ENCODE measurements at regions not wholly inside any gene's neighbourhood (a gene's known extent, or its start where the extent isn't known, plus 50 kb on each side); places are given as distances from the start of the nearest gene placed in this dataset.

DNA sequence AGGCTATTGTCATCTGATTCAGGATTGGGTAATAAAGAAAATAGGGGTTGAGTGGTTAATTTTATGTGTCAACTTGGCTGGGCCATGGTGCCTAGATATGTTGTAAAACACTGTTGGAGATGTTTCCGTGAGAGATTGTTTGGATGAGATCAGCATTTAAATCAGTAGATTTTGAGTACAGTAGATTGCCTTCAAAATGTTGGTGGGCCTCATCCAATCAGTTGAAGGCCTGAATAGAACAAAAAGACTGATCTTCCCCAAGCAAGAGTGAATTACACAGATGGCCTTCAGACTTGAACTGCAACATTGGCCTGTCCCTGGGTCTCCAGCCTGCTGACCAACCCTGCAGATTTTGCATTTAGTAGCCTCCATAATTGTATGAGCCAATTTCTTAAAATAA, 401.3 kb upstream of the KIF2A start:
- Mint-ChIP-seq H3K27me3 (no peaks in the 10 kb centered on the region), H3K4me3 (no peak overlapping the region), H3K36me3 (no peaks in the 10 kb centered on the region), H3K4me1 (ENCODE audit: low read depth in 2 of 2) (no peaks in the 10 kb centered on the region), H3K9me3 (no peaks in the 10 kb centered on the region), H3K27ac (no peak overlapping the region)
- DNase-seq (ENCODE audit: low spot score) (no peak), ATAC-seq (peak in 1 of 2 donors; percentile 31)

DNA sequence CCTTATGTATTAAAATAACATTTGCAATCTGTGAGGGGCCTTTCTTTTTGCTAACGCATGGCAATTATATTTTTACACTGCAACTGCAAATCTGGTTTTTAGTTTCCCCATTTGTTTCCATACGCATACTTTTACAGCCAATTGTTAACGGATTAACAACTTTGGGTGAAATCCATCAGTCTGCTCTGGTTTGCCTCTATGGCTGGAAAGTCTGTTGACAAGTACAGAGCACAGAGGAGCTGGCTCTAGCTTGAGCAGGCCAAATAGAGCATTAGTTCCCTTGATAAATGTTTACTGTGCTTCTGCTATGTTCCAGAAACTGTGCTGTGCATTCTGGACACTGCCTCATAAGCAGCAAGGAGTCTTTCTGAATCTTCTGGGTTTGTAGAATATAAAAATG, 400.4 kb upstream of the KIF2A start:
- DNase-seq (ENCODE audit: low spot score) = no peak
- H3K27me3 Mint-ChIP-seq = no peaks in the 10 kb centered on the region
- no peak for ATAC-seq
- no peaks in the 10 kb centered on the region for H3K36me3 Mint-ChIP-seq
- no peak overlapping the region for H3K27ac Mint-ChIP-seq
- no peaks in the 10 kb centered on the region for H3K9me3 Mint-ChIP-seq
- no peak overlapping the region for H3K4me3 Mint-ChIP-seq
- H3K4me1 Mint-ChIP-seq (ENCODE audit: low read depth in 2 of 2) = no peaks in the 10 kb centered on the region

DNA sequence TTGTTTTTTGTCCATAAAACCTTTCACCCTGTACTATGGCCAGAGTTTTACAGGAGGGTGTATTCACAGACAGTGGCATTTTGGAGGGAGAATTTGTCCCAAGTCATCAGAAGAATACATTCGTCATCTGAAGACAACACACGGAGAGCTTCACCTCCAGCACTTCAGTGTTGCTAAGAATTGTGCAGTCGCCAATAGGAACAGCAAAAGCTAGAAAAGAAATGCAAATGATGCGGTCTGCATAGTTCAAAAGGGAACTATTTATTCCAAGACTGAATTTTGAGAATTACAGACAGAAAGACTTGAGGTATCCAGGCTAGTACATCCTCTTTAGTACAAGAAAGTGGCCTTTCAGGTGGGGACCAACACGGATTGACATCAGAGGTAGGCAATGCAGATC, 399.2 kb upstream of the KIF2A start:
- Mint-ChIP-seq H3K4me1 (ENCODE audit: low read depth in 2 of 2) (no peaks in the 10 kb centered on the region), H3K27ac (no peak overlapping the region), H3K9me3 (peaks cover 3% of the 10 kb centered on the region), H3K27me3 (no peaks in the 10 kb centered on the region), H3K36me3 (no peaks in the 10 kb centered on the region), H3K4me3 (no peak overlapping the region)
- ATAC-seq (no peak), DNase-seq (ENCODE audit: low spot score) (no peak)

DNA sequence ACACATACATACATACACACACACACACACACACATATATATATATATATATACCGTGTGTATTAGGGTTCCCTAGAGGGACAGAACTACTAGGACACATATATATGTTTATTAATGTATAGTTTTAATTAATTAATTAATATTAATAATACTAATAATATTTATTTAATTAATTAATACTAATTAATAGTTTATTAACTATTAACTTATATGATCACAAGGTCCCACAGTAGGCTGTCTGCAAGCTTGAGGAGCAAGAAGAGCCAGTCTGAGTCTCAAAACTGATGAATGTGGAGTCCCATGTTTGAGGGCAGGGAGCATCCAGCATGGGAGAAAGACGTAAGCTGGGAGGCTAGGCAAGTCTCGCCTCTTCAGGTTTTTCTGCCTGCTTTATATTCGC, 398.0 kb upstream of the KIF2A start:
- no peak for ATAC-seq
- H3K27ac Mint-ChIP-seq = no peak overlapping the region
- DNase-seq (ENCODE audit: low spot score) = no peak
- no peaks in the 10 kb centered on the region for H3K27me3 Mint-ChIP-seq
- no peaks in the 10 kb centered on the region for H3K4me1 Mint-ChIP-seq (ENCODE audit: low read depth in 2 of 2)
- H3K36me3 Mint-ChIP-seq = no peaks in the 10 kb centered on the region
- peaks cover 3% of the 10 kb centered on the region for H3K9me3 Mint-ChIP-seq
- no peak overlapping the region for H3K4me3 Mint-ChIP-seq

DNA sequence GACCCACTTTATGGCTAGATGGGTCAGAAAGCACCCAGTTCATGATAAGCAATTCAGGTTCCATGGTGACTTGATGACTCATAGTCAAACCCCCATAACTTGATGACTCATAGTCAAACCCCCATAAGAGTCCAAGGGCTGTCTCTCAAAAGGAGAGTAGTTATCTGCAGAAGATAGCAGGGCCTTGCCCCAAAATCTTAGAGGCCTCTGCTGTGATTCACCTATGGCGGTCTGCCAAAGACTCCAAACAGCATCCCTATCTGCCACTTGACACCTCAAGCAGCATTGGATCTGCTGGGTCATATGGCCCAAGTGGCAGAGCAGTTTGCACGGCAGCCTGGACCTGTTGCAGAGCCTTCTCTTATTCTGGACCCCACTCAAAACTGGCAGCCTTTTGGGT, 395.2 kb upstream of the KIF2A start:
- no peaks in the 10 kb centered on the region for H3K27me3 Mint-ChIP-seq
- peaks cover 3% of the 10 kb centered on the region for H3K9me3 Mint-ChIP-seq
- H3K4me1 Mint-ChIP-seq (ENCODE audit: low read depth in 2 of 2) = no peaks in the 10 kb centered on the region
- no peak for DNase-seq (ENCODE audit: low spot score)
- H3K27ac Mint-ChIP-seq = no peak overlapping the region
- no peak overlapping the region for H3K4me3 Mint-ChIP-seq
- H3K36me3 Mint-ChIP-seq = no peaks in the 10 kb centered on the region
- no peak for ATAC-seq

DNA sequence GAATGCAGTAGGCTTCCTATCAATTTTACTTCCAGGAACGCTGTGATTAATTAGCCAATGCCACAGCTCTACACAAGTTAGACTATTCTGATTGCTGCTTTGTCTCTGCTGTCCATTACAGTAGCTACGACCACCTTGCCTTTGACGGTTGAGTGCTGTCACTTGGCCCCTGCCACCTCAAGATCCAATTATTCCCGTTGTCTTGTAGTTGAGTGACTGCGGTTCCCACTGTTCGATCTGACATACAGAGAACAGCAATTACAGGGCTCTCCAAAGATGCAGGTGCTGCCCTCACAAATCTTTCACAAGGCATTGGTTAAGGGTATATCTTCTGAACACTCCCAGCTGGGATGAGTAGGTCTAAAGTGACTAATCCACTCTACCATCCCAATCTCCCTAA, 393.4 kb upstream of the KIF2A start:
- no peak overlapping the region for H3K27ac Mint-ChIP-seq
- no peaks in the 10 kb centered on the region for H3K4me1 Mint-ChIP-seq (ENCODE audit: low read depth in 2 of 2)
- DNase-seq (ENCODE audit: low spot score) (no peak), ATAC-seq (no peak)
- no peak overlapping the region for H3K4me3 Mint-ChIP-seq
- no peaks in the 10 kb centered on the region for H3K36me3 Mint-ChIP-seq
- H3K27me3 Mint-ChIP-seq = no peaks in the 10 kb centered on the region
- H3K9me3 Mint-ChIP-seq = peaks cover 3% of the 10 kb centered on the region

DNA sequence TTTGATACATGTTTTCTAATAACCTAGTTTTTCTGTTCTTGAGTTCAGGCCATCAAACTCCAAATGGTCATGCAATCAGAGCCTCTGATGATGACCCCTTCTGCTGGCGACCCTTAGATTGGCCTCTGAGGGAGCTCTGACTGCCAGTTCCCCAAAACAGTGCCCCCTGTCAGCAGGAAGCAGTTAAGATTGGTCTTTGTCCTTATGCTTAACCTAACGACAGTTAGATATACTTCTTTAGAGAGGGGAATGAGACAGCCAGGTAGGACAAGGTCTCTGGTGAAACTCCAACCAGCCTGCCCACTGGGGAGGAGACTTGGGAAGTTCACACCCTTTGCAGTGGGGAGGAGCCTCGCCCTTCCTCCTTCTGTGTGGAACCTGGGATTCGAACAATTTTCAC, 390.4 kb upstream of the KIF2A start:
- DNase-seq (ENCODE audit: low spot score) (no peak), ATAC-seq (no peak)
- H3K36me3 Mint-ChIP-seq = no peaks in the 10 kb centered on the region
- H3K27ac Mint-ChIP-seq = no peak overlapping the region
- no peaks in the 10 kb centered on the region for H3K27me3 Mint-ChIP-seq
- H3K4me1 Mint-ChIP-seq (ENCODE audit: low read depth in 2 of 2) = no peaks in the 10 kb centered on the region
- no peak overlapping the region for H3K4me3 Mint-ChIP-seq
- peaks cover 3% of the 10 kb centered on the region for H3K9me3 Mint-ChIP-seq

DNA sequence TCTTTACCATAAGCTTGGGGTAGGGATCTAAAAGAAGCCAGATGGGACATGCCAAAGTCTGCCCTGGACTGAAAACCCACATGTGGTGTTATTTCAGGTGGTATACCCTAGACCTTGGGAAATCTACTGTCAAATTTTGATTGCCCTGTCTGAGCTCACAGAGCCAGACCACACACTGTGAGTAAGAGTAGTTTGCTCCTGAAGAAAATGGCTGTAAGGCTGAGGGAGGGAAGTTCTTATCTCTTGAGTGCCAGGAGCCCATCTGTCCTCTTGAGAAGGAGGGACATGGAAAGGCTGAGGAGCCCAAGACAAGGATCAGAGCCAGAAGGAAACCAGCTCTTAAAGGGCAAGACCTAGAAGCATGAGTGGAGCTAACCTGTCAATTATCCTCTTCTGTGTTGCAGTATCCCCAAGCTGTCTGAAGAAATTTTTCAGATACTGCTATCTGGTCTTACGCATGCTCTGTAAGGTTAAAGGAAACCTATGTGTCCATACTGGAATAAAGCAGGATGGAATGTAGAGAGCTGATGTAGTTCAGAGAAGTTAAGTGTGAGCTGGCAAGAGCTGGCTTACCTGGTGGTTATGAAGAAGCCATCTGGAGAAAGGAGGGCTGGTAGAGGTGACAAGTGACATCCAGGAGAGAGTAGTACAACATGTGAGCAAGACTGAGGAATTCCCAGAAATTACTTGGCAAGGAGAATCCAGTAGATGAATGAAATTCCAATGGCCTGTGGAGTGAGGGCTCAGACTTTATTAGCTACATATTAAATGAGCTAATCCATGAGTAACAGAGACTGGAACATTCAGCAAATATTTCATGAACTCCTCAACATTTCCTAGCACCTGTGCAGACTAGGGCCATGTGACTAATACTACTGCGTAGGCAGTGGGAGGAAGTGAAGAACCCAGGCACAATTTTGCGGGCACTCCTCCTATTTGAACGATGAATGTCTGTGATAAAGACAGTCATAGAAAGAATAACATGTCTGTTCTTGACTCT, 389.1 kb upstream of the KIF2A start:
- H3K4me1 Mint-ChIP-seq (ENCODE audit: low read depth in 2 of 2) = no peaks in the 10 kb centered on the region
- ATAC-seq (no peak), DNase-seq (ENCODE audit: low spot score) (no peak)
- no peak overlapping the region for H3K4me3 Mint-ChIP-seq
- no peaks in the 10 kb centered on the region for H3K27me3 Mint-ChIP-seq
- no peaks in the 10 kb centered on the region for H3K9me3 Mint-ChIP-seq
- no peaks in the 10 kb centered on the region for H3K36me3 Mint-ChIP-seq
- H3K27ac Mint-ChIP-seq = no peak overlapping the region

DNA sequence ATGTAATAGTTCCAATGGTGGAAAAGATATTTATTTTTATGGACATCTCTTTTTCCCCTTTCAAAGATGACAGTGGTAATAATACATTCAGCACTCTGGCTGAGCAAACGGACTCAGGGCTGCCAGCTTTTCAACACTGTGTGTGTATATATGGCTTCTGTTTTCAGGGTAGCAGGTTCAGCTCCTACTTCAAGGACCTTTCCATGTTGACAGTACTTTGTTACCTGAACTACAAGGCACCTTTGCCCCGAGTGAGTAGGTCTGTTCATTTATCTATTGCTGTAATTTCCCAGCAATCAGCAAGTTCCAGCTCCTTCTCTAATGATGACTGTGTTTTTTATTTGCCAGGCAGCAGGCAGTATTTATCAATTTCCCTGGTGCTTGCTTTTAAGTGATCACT, 387.4 kb upstream of the KIF2A start:
- H3K36me3 Mint-ChIP-seq = no peaks in the 10 kb centered on the region
- no peaks in the 10 kb centered on the region for H3K27me3 Mint-ChIP-seq
- H3K4me3 Mint-ChIP-seq = no peak overlapping the region
- ATAC-seq = no peak
- no peak overlapping the region for H3K27ac Mint-ChIP-seq
- no peak for DNase-seq (ENCODE audit: low spot score)
- H3K9me3 Mint-ChIP-seq = no peaks in the 10 kb centered on the region
- no peaks in the 10 kb centered on the region for H3K4me1 Mint-ChIP-seq (ENCODE audit: low read depth in 2 of 2)

DNA sequence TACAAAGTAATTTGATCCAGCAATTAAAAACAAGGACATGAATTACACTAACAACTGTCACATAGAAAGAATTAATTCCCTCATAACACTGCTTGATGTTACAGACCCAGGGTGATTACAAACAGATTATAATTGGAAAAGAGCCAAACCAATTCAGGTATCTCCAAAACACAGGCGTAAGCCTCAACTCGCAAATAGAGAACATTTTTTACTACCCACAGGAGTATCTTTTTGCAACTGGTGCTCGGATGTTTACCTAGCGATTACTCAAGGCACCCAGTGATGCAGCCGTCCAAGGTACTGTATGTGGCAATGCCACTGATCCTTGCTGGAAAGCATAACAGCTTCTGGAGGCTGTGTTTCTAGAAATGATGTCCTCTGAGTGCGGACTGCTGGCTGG, 386.1 kb upstream of the KIF2A start:
- Mint-ChIP-seq H3K4me3 (no peak overlapping the region), H3K27ac (no peak overlapping the region)

DNA sequence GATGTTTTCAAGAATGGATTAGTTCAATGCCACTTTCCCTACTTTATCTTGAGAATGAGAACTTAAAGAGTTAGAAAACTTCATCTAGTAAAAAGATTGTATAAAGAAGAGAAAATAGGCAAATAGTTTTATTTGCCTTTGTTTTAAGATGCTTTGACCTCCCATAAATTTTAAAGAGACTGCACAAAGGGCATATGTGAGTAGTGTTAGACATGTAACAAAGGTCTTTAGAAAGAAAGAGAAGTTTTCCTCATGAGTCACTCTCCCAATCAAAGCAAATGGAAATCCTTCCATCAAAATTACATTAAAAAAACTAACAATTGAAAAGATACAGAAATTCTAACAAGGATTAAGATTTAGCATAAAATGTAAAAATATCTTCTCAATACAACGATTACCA, 381.8 kb upstream of the KIF2A start:
- no peak for ATAC-seq
- H3K4me3 Mint-ChIP-seq = no peak overlapping the region
- H3K27ac Mint-ChIP-seq = no peak overlapping the region
- H3K27me3 Mint-ChIP-seq = peaks cover 0 to 16% of the 10 kb centered on the region in 2 donors
- H3K4me1 Mint-ChIP-seq (ENCODE audit: low read depth in 2 of 2) = no peaks in the 10 kb centered on the region
- H3K9me3 Mint-ChIP-seq = peaks cover 5% of the 10 kb centered on the region
- no peak for DNase-seq (ENCODE audit: low spot score)
- H3K36me3 Mint-ChIP-seq = no peaks in the 10 kb centered on the region

More for the DNA sequence above, 386.1 kb upstream of the KIF2A start:
- Mint-ChIP-seq H3K36me3 (no peaks in the 10 kb centered on the region), H3K4me1 (ENCODE audit: low read depth in 2 of 2) (no peaks in the 10 kb centered on the region), H3K27me3 (peaks cover 0 to under 1% of the 10 kb centered on the region in 2 donors), H3K9me3 (no peaks in the 10 kb centered on the region)
- DNase-seq (ENCODE audit: low spot score) = no peak
- no peak for ATAC-seq

DNA sequence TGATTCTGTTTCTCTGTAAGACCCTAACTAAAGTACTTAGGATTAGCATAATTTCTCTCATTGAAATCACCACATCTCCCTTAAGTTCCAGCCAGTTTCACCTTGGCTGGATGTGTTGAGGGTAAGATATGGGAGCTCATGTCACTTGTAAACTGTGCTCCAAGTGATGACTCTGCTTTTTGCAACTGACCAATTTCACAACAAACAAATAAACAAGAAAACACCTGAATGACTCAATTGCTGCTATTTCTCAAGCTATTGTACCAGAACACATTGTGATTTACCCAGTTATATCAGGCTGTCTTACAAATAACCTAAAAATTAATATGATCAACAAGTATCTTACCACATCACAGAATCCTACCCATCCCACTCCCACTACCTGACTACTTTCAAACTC, 379.1 kb upstream of the KIF2A start:
- Mint-ChIP-seq H3K4me1 (ENCODE audit: low read depth in 2 of 2) (no peaks in the 10 kb centered on the region), H3K27ac (no peak overlapping the region), H3K36me3 (no peaks in the 10 kb centered on the region), H3K9me3 (peaks cover 5% of the 10 kb centered on the region), H3K27me3 (peaks cover 0 to 16% of the 10 kb centered on the region in 2 donors), H3K4me3 (no peak overlapping the region)
- no peak for ATAC-seq
- DNase-seq (ENCODE audit: low spot score) = no peak

DNA sequence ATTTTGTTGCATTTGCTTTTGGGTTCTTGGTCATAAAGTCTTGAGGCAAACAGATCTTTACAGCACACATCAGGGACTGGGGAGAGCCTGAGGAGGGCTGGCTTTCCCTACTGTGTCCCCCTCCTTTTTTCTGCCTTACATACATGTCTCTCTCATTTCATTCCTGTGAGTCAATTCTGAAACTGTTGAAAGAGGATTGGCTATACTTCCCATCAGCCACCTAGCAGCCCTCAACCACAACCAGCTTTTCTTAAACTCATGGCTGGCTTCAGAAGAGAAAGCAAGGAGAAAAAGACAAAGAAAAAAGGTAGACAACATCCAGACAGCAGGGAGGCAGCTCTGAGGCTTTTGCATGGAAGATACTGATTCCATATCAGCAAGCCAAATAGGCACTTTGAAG, 374.8 kb upstream of the KIF2A start:
- ATAC-seq = no peak
- Mint-ChIP-seq H3K4me1 (ENCODE audit: low read depth in 2 of 2) (no peaks in the 10 kb centered on the region), H3K9me3 (peaks cover 2% of the 10 kb centered on the region), H3K27ac (no peak overlapping the region), H3K27me3 (peaks cover 0 to 9% of the 10 kb centered on the region in 2 donors), H3K36me3 (no peaks in the 10 kb centered on the region), H3K4me3 (no peak overlapping the region)
- DNase-seq (ENCODE audit: low spot score) = no peak

DNA sequence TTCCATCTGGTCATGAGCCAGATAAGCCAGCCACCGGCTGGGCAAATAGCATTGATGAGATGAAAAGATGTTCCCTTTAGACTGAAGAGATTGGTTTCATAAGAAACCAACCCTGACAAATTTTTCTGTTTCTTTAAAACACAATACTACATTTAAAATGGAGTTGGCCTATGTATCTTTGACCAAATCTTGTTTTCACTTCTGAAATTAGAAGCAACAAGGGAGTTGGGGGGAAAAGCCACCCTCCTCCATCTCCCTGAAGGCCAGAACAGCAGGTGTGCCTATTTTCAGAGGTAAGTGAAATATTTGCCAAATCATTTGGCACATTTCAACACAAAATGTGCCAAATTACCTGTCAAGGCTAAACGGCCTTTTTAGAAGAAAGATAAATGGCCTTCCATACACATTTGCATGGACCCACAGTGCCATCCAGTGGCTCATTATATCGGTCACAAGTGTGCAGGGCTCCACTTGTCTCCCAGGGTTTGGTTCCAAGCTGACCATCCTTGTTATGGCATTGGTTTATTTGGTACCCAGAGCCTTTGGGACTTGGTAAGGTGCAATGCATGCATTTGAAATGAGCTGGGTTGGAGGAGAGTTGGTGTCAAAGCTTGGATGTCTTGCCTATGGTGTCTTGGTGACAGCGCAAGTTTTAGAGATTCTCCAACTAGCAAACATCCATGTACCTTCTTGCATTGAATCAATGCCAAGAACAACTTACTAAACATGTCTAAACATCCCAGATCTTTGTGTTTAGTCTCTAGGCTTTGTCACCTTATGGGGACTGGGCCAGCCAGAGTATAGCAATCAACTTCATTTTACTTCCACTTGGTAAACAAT, 372.0 kb upstream of the KIF2A start:
- Mint-ChIP-seq H3K27ac (no peak overlapping the region), H3K4me1 (ENCODE audit: low read depth in 2 of 2) (no peaks in the 10 kb centered on the region), H3K9me3 (no peaks in the 10 kb centered on the region), H3K27me3 (peaks cover 0 to 6% of the 10 kb centered on the region in 2 donors), H3K36me3 (no peaks in the 10 kb centered on the region), H3K4me3 (no peak overlapping the region)
- ATAC-seq = no peak
- no peak for DNase-seq (ENCODE audit: low spot score)
